ENCODE measurements at regions not wholly inside any gene's neighbourhood (a gene's known extent, or its start where the extent isn't known, plus 50 kb on each side); places are given as distances from the start of the nearest gene placed in this dataset.
"Not testable (repeated sequence)": the region's sequence is repeated elsewhere in the genome, so short reads cannot be mapped to it uniquely, and the experiment has no call there.

DNA sequence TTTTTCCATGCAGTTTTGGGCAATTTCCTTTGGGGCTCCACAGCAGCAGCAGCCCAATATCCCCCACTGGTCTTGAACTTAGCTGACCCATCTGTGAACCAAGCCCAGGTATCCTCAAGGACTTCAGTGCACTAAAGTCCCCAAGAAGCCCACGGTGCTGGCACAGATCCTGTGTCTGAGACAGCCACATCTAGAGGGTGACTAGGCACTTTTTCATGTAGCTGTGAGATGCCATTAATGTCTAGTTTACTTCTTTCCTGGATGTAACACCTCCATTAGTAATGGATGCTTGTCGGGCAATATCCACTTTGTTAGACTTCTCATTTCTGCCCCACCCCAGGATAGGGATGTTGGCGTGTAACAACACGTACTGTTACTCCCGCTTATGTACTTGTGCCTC, 117.9 kb downstream of the GPCPD1 start:
- no peak for DNase-seq

DNA sequence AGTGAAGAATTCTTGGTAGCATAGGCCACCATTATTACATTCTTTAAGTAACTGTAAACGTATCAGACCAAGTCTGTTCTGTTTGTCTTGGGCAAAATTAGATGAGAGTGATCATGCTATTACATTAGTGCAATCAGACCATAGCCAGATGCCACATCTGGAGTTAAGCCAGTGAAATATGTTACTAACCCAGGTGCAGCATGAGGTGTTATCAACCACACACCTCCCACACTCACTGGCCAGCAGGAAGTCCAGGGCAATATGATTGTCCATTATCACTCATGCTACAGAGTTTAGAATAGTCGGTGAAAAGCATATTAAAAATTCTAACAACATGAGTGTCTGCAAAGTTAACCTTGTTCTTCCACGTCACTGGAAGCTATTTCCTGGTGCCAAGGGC, 119.4 kb downstream of the GPCPD1 start:
- no peak for DNase-seq

DNA sequence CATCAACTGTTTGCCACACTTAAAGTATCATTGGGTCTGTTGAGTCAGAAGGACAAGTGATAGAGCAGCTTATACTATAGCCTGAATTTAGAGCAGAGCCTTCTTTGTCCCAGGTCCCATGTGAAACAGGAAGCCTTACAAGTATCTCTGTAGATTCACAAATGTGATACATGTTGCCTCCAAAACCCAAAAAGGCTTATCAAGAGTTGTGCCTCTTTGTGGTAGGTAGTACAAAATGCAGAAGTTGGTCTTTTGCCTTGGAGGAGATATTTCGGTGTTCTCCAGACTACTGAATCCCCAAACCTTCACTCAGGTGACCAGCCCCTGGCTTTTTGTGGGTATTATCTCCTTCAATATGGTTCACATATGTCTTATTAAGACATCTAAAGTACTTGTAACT, 121.2 kb downstream of the GPCPD1 start:
- no peak for DNase-seq

DNA sequence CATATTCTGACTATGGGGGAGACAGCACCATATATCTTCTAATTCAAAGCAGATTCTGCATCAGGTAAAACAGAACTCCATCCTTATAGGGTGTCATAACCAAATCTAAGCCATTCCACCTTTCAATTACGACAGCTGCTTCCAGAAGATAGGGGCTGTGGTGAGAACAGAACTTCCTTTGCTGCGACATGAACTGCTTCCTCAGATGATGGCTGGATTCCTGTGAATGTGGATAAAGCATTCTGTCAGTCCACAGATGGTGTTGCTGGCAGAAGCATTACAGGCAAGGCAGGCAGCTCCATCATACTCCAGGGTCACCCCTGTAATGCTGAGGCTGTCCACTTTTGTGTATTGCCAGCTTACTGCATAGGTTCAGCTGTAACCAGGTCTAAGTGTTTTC, 122.0 kb downstream of the GPCPD1 start:
- no peak for DNase-seq

DNA sequence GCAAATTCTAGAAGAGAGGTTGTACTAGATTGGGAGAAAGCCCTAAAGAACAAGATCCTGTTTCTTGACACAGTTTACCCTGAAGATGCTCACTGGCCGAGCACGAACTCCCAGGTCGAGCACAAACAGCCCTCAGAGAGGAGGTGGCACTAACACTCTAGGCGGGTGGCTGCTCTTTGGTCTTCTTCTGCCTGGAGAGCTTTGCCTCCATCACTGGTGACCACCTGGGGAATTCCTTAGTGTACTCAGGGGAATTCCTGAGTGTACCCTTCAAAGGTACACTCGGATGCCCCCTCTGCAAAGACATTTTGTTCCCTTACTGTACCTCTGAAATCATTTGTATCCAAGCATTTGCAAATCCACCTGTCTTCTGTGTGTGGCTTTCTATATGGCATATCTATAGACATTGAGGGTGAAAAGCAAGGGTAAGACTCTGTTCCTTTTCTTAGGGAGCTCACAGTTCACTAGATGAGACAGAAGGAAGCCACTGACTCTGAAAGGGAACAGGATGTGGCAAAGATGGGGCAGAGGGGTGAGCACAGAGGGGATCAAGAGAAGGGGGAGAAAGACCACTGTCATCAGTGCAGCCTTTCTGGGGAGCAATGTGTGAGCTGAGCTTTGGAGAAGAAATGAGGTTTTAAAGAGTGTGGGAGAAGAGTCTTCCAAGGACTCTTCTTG, 124.3 kb downstream of the GPCPD1 start:
- no peak for DNase-seq

DNA sequence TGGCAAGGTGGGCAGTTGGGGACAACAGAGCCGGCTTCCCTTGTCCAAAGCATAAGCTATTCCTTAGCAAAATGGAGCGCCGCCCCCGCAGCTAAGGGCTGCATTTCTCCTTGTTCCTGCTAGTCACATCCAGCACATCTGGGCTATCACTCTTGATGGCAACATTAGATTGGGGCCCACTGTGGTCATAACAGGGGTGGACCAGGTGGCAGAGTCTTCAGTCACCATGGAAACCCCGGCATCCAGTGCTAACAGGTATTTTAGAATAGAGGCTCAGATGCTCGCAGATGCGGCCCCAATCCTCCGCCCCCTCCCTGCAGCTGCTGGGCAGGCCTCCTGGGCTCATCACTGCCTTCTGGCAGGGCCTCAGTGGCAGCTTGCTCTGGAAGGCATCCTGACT, 125.9 kb downstream of the GPCPD1 start:
- no peak for DNase-seq

DNA sequence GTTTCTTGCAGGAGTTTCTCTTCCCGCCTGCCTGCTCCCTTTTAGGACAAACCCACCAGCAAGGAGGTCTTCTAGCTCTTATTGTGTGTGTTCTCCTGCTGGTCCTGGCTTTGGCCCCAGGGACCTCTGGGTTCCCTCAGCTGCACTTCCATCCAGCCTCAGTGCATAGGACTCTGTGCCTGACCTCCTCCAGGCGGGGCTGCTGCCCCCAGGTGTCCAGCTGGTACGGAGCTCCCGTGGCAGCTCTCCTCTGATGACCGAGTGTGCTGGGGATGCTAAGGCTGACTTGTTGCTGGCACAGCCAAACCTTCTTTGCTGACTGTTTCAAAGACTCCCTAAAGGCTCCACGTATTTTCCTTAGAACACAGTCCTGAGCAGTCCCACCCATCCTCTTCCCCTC, 126.5 kb downstream of the GPCPD1 start:
- DNase-seq = no peak

DNA sequence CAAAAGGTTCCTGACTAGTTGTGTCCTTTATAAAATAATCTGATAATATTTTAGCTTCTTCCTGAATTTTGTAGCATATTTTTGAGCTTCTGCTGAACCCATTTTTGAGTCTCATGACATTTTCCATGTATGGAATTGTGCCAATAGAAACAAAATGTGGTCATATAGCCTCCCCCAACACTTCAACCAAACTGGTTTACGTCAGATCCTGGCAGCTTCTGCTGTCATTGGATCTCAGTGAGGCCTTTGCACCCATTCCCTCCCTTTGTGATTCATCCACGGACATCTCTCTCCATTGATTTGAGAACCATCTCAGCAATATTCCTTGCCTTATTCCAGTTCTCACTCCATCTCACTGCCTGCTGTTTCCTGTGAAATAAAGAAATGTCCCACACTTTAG, 128.0 kb downstream of the GPCPD1 start:
- no peak for DNase-seq

DNA sequence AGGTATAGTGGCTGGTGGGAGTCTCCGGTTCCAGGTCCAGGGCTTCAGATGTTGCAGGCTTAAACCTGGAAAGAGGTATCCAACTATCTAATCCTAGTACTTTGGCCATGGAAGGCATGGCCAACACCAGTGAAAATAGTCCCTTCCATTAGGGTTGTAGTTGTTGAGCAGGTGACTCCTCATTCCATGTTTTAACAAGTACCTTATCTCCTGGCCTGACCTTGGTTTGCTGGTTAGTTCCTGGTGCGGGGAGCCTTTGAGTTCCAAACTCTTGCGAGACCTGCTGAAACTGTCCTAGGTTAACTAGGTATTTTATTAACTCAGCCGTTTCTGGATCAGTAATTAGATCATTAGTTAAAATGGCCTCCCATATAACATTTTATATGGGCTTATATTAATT, 128.9 kb downstream of the GPCPD1 start:
- DNase-seq = no peak

DNA sequence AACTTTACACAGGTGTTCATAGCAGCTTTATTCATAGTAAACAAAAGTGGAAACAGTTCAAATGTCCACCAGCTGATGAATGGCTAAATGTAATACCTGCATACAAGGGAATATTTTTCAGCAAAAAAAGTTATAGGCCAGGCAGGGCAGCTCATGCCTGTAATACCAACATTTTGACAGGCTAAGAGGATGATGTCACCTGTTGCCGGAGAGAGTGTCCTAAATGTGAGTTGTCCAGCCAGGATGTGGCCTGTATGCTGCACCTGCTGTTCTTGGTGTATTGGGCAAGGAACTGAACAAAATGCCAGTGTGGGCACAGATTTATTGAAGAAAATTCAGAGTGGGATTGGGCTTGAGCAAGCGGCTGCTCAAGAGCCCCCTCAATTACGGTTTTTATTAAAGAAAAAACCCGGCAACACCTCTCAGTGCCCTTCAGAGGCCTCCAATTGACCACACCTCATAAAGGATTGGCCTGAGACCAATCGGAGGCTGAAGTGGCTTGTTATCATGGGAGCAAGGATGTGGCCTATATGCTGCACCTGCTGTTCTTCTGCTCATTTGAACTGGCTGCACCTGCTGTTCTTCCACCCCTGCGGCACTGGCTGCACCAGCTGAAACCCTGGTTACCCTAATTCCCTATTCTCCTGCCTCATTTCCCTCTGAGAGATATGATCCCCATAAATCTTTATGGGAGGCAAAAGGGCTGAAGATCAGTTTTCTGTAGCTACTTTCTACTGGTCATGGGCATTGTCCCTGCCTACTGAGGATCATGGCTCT, 129.8 kb downstream of the GPCPD1 start:
- no peak for DNase-seq

DNA sequence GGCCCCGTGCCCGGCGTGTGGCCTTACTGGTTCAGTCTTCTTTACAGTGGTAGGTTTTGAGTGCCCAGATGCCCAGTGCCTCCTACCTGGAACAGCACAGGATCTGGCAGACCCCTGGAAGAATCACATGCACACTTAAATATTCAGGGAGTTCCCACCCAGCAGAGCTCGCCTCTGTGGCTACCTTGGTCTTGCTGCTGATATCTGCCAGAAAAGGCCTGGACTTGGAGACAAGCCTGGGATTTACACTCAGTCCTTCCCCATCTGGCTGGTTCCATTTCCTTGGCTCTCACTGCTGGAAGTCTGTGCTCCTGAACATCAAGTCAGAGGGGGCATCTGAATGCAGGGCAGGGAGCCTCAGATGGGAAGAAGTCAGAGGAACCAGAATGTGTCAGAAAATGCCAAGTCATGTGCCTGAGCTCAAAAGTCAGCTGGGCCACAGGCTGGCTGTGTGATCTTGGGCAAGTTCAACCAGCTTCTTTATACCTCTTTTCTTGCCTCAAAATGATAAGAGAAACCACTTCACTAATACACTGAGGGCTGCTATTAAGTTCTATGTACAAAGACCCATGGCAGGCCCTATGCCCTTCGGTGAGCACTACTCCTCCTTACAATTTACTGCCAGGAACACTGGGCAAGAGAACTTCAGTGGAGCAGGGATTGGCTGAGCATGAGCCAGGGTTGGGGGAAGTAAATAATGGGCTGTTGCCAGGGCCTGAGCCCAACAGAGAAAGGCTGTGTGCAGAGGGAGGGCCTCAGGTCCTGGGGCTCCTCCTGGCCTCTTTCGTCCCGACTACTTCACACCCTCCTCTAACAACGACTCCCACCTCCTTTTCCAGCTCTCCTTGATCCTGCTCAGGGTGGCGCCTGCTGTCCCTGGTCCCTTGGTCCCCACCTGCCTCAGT, 135.9 kb downstream of the GPCPD1 start:
- no peak for DNase-seq

DNA sequence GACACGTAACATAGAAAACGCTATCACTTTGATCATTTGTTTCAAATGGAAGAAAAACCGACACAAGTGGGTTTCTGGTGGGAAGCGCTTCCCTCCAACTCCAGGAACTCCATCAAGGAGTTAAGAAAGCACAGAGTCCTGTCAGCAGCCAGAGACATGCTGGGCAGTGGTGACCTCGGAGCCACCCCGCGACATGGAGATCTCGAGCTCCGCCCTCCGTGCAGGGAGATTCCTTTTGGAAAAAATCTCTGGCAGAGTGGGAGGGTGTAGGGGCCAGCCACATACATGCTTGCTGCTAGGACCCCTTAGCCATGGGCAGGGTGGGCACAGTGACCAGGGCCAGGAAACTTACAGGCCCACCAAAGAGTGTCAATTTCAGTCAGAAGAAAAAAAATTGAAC, 138.9 kb downstream of the GPCPD1 start:
- not testable (repeated sequence) for DNase-seq

DNA sequence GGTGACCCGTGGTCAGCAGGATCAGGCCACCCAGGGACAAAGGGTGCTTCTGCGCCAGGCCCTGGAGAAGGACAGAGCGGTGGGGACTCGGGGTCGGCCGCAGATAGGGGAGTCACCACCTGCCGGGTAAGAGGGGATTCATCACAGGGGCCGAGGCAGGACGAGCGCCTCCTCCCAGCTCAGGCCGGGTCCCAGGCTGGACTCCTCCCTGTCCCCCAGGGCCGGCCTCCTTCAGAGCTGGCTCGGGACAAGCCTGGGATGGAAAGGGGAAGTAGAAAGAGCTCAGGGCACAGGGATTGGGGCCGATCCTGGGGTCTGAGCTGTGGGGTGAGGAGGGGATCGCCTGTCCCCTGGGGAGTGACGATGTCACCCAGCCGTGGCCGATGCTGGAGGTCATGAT, 139.4 kb downstream of the GPCPD1 start:
- DNase-seq = no peak

DNA sequence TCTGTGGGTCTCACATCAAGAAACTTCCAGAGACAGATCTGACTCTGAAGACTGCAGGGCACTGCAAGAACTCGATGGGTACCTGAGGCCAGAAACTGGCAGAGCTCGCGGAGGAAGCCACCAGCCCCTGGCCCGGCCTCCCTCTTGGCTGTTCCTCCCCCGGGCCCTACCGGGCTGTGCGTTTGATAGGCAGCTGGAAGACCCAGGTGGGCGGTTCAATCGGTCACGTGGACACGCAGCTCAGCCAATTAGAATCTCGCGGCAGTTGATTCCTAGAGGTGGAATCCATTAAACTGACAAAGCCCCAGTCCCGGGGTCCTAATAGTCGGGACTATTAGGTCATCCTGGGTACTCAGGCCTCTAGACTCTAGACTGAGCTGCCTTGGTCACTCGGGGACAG, 139.9 kb downstream of the GPCPD1 start:
- DNase-seq = no peak

DNA sequence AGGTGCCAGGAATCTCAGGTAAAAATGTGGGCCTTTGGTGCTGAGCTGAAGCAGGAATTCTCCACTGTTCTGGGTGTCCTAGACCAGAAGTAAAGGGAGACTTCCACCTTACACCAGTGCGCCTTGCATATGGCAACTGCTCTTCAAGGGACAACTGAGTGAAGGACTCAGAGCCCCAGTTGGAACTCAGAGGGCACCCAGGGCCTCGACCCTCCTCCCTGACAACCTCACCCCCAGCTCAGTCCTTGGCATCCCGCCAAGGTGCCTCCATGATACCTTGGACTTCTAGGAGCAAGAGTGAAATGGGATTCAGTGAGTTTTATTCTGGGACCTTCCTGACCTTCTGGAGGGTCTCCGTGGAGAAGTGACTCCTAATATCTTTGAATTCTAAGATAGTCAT, 140.3 kb downstream of the GPCPD1 start:
- no peak for DNase-seq

DNA sequence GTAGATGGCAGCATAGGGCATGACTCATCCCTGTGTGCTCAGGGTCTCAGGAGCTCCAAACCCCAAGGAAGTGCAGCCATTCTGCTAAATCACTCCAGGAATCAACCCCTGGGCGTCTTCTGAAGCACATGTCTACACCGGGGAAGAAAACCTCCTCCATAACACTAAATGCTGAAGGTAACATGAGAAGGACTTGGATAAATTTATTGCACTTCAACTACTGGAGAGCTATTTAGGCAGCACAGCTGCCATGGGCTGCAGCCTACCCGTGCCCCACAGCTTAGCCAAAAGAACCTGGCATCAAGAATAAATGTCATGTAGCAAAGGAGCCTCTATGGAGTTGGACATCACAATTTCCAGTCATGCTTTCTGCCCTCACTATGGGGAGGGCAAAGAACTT, 141.7 kb downstream of the GPCPD1 start:
- no peak for DNase-seq

DNA sequence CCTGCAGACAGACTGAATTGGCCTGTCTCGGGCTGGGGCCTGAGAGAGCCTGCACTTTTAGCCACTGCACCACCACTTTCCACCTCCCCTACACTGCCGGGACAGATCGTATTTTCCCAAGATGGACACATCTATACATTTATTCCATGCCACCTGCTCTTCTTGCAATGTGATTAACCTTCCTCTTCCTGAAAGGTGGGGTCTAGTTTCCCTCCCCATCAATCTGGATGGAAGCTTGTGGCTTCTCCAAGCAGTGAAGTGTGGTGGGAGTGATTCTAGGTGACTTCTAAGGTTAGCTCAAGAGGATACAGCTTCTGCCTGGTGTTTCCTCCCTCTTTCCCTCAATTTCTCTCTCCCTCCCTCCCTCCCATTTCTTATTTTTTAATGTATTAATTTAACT, 143.7 kb downstream of the GPCPD1 start:
- no peak for DNase-seq

DNA sequence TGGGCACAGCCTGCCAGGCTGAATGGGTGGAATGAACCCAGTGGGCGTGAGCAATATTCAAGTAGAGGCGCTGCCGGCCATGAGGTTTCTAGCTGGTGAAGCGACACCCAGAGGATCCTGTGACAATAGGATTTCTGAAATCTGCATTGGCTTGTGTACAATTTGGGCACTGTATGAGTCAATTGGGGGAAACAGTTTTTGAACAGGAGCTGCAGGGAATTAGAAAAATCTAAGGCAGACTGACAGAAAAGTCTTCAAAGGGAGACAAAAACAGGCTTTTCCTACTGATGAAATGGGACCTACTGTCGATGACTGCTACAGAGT, 145.2 kb downstream of the GPCPD1 start:
- DNase-seq = no peak

DNA sequence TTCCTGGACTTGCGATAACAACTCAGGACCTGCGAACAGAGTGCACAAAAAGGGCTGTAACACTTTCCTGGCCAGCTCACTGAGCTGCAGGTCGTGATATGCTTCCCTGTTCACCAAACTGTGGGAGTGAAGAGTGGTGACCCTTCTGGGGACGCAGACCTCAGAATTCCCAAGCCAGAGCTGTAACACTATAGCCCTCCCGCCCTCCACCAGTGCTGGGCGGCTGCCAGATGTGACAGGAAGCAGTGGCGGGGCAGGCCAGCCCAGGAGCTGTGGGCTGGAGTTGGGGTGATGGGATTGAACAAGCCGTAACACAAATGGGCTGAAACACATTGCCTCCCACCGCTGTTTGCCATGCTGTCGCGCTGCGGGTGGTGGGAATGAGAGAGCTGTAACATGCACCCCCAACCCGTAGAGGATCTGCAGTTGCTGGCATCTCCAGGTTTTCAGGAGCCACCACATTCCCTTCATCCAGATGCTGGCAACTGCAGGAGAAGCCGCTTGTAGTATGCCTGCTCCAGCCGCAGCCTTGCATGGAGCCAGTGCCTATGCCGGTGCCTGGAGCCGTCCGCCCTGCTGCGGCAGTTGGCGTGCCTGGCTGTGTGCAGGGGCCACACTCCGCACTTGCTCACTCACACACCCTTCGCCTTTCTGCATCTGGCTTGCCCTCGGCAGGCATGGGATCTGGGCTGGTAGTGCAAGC, 145.8 kb downstream of the GPCPD1 start:
- DNase-seq = no peak

DNA sequence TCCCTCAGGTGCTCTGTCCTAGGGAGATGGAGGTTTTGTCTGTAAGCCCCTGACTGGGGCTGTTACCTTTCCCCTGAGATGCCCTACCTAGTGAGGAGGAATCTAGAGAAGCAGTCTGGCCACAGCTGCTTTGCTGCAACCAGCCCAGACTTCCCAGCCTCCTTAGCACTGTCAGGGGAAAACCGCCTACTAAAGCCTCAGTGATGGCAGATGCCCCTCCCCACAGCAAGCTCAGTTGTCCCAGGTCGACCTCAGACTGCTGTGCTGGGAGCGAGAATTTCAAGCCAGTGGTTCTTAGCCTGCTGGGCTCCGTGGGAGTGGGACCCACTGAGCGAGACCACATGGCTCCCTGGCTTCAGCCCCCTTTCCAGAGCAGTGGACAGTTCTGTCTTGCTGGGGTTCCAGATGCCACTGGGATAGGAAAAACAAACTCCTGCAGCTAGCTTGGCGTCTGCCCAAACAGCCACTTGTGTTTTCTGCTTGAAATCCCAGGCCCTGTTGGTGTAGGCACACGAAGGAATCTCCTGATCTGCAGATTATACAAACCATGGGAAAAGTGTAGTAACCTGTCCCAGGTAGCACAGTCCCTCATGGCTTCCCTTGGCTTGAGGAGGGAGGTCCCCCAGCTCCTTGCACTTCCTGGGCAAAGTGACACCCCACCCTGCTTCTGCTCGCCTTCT, 146.4 kb upstream of the PROKR2 start:
- no peak for DNase-seq

DNA sequence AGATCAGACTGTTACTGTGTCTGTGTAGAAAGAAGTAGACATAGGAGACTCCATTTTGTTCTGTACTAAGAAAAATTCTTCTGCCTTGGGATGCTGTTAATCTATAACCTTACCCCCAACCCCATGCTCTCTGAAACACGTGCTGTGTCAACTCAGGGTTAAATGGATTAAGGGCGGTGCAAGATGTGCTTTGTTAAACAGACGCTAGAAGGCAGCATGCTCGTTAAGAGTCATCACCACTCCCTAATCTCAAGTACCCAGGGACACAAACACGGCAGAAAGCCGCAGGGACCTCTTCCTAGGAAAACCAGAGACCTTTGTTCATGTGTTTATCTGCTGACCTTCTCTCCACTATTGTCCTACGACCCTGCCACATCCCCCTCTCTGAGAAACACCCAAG, 137.0 kb upstream of the PROKR2 start:
- not testable (repeated sequence) for DNase-seq

DNA sequence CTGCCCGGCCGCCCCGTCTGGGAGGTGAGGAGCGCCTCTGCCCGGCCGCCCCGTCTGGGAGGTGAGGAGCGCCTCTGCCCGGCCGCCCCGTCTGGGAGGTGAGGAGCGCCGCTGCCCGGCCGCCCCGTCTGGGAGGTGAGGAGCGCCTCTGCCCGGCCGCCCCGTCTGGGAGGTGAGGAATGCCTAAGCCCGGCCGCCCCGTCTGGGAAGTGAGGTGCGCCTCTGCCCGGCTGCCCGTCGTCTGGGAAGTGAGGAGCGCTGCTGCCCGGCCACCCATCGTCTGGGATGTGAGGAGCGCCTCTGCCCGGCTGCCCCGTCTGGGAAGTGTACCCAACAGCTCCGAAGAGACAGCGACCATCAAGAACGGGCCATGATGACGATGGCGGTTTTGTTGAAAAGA, 136.6 kb upstream of the PROKR2 start:
- not testable (repeated sequence) for DNase-seq

DNA sequence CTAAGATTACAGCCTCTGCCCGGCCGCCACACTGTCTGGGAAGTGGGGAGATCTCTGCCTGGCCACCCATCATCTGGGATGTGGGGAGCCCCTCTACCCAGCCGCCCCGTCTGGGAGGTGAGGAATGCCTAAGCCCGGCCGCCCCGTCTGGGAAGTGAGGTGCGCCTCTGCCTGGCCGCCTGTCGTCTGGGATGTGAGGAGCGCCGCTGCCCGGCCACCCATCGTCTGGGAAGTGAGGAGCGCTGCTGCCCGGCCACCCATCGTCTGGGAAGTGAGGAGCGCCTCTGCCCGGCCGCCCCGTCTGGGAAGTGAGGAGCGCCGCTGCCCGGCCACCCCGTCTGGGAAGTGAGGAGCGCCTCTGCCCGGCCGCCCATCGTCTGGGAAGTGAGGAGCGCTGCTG, 135.9 kb upstream of the PROKR2 start:
- not testable (repeated sequence) for DNase-seq

Data from activated naive CD4-positive, alpha-beta T cell treated with Interleukin-2 at 50 U/mL for 16 hours (primary cell).